ENCODE measurements at regions not wholly inside any gene's neighbourhood (a gene's known extent, or its start where the extent isn't known, plus 50 kb on each side); places are given as distances from the start of the nearest gene placed in this dataset.

GRCh38 chr2:147327613-147328012 lies 517.2 kb upstream of the ACVR2A start:
- TF ChIP-seq POLR2AphosphoS5 (IDR thresholded peaks at IDR 0.05): no peak
- no peak for TF ChIP-seq POLR2A (IDR thresholded peaks at IDR 0.05)
- no peak for TF ChIP-seq CTCF (IDR thresholded peaks at IDR 0.05)

Measured in suprapubic skin (tissue), 4 donors.